SH-SY5Y (cell line): ENCODE measurements at regions not wholly inside any gene's neighbourhood (a gene's known extent, or its start where the extent isn't known, plus 50 kb on each side); places are given as distances from the start of the nearest gene placed in this dataset.

Source experiments
- GATA2 ChIP-seq: IDR thresholded peaks from 2 replicates; pipeline ENCODE4 v1.6.1; 2011; ENCODE audit warnings: mild to moderate bottlenecking, low read depth, low read length
- GATA3 ChIP-seq: IDR thresholded peaks from 2 replicates; pipeline ENCODE4 v1.6.1; 2011; ENCODE audit warnings: low read depth, mild to moderate bottlenecking, low read length, moderate library complexity

GRCh38 chr13:81686877-81687276, 1346.0 kb upstream of the SPRY2 start:
- TF ChIP-seq GATA3, result no peak
- TF ChIP-seq GATA2, result no peak

GRCh38 chr13:81683521-81683920, 1342.6 kb upstream of the SPRY2 start:
- no peak for TF ChIP-seq GATA3
- no peak for TF ChIP-seq GATA2

GRCh38 chr13:81682081-81682630, 1341.2 kb upstream of the SPRY2 start:
- TF ChIP-seq GATA2, result no peak
- no peak for TF ChIP-seq GATA3

- no peak for TF ChIP-seq GATA3
- TF ChIP-seq GATA2, result no peak
Measured at GRCh38 chr13:81677857-81678256, 1336.9 kb upstream of the SPRY2 start.

- TF ChIP-seq GATA3 (no peak), GATA2 (no peak)
Measured at GRCh38 chr13:81676008-81676407, 1335.1 kb upstream of the SPRY2 start.

- TF ChIP-seq GATA3 (no peak), GATA2 (no peak)
Measured at GRCh38 chr13:81671064-81671463, 1330.1 kb upstream of the SPRY2 start.

GRCh38 chr13:81670048-81670447, 1329.1 kb upstream of the SPRY2 start:
- TF ChIP-seq GATA3 (no peak), GATA2 (no peak)

- TF ChIP-seq GATA2 (no peak), GATA3 (no peak)
Measured at GRCh38 chr13:81664872-81665271, 1323.9 kb upstream of the SPRY2 start.

- TF ChIP-seq GATA3 (no peak), GATA2 (no peak)
Measured at GRCh38 chr13:81659984-81660383, 1319.1 kb upstream of the SPRY2 start.

- TF ChIP-seq GATA3 (no peak), GATA2 (no peak)
Measured at GRCh38 chr13:81658598-81659370, 1317.9 kb upstream of the SPRY2 start.

- TF ChIP-seq GATA3 (no peak), GATA2 (no peak)
Measured at GRCh38 chr13:81639984-81640582, 1299.2 kb upstream of the SPRY2 start.

- no peak for TF ChIP-seq GATA2
- TF ChIP-seq GATA3, result no peak
Measured at GRCh38 chr13:81637457-81637856, 1296.5 kb upstream of the SPRY2 start.

- TF ChIP-seq GATA2, result no peak
- TF ChIP-seq GATA3, result no peak
Measured at GRCh38 chr13:81636120-81636519, 1295.2 kb upstream of the SPRY2 start.

- TF ChIP-seq GATA3 (no peak), GATA2 (no peak)
Measured at GRCh38 chr13:81615031-81615430, 1274.1 kb upstream of the SPRY2 start.

- TF ChIP-seq GATA2 (no peak), GATA3 (no peak)
Measured at GRCh38 chr13:81610644-81611043, 1269.7 kb upstream of the SPRY2 start.
